Vagina (tissue), 2 donors: ENCODE measurements at regions not wholly inside any gene's neighbourhood (a gene's known extent, or its start where the extent isn't known, plus 50 kb on each side); places are given as distances from the start of the nearest gene placed in this dataset.

ENCODE experiments used
- DNase-seq, 2 donors: peaks; one replicate each; pipeline ENCODE4 v3.0.0-alpha.2; 2017; ENCODE audit errors: extremely low spot score in 2 of 2
- H3K27ac ChIP-seq: fragments of 200-600 bp; sonication (generic); one replicate; pipeline ENCODE4 v1.5.1; 2019
- H3K27me3 ChIP-seq: fragments of 200-600 bp; sonication (generic); one replicate; pipeline ENCODE4 v1.5.1; 2019
- H3K36me3 ChIP-seq, 2 donors: fragments of 200-600 bp; sonication (generic); one replicate each; pipeline ENCODE4 v1.5.1; 2017 to 2019
- H3K4me1 ChIP-seq: fragments of 200-600 bp; sonication (generic); one replicate; pipeline ENCODE4 v1.5.1; 2019
- H3K4me3 ChIP-seq, 2 donors: fragments of 200-600 bp; sonication (generic); 1 replicate in 1 of 2; 2 replicates in 1 of 2; pipeline ENCODE4 v1.5.1; 2016 to 2019
- H3K9me3 ChIP-seq: fragments of 200-600 bp; sonication (generic); one replicate; pipeline ENCODE4 v1.5.1; 2019
- POLR2A ChIP-seq, 2 donors: fragments of 450-650 bp; IDR thresholded peaks; one replicate each; pipeline ENCODE4 v1.6.1; 2017; ENCODE audit warnings: antibody characterized with exemption in 2 of 2, mild to moderate bottlenecking in 2 of 2, moderate library complexity in 2 of 2
- POLR2AphosphoS5 ChIP-seq, 2 donors: sonication (generic); formaldehyde crosslinking; IDR thresholded peaks; one replicate each; pipeline ENCODE4 v1.9.0; 2017; ENCODE audit warnings: antibody characterized with exemption in 2 of 2, mild to moderate bottlenecking in 2 of 2, low read depth in 1 of 2; ENCODE audit not compliant: insufficient read depth in 1 of 2
- intact Hi-C: fragments of 100-400 bp; cut with DNase I; formaldehyde crosslinking; loops from one replicate; pipeline ENCODE4 v1.15.1; 2023
- TF ChIP-seq, protein P1 (sequence below), 3 experiments: fragments of 450-650 bp in 2 of 3; fragments of 200-600 bp in 1 of 3; sonication (generic) in 1 of 3; IDR thresholded peaks; one replicate each; pipeline ENCODE4 v1.5.1; 2017 to 2019; ENCODE audit warnings: antibody characterized with exemption in 3 of 3, mild to moderate bottlenecking in 2 of 3, moderate library complexity in 2 of 3

DNA sequence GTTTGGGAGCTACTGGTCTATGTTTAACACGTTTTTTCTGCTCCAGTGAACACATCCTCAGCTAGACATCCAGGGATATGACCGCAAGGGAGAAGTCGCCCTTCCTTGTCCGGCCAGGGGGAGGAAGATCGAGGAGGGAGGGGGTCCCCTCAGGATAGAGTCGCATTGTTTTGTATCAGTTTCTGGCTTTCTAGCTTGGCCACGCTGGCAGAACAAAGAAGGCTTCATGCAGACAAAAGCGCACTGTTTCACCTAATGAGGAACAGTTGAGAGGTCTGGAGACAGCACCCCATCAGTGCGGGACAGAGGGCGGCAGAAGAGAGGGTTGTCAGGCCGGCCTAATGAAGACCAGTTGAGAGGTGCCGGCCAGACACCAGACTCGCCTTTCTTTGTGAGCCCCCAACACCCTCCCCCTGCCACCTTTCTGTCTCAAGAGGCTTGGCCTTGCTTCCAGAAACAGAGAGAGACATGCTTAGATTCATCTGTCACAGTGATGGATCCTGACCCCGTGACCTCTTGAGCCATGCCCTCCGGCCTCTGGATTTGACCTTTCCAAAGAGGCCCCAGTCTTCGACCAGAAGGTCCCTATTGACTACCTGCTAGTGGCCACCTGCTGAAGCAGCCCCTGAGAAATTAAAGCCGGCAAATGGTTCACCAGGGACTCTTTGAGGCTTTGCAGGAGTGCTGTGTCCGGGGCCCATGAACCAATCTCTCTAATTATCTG, 254.7 kb upstream of the TBX3 start:
- TF ChIP-seq, protein P1, sequence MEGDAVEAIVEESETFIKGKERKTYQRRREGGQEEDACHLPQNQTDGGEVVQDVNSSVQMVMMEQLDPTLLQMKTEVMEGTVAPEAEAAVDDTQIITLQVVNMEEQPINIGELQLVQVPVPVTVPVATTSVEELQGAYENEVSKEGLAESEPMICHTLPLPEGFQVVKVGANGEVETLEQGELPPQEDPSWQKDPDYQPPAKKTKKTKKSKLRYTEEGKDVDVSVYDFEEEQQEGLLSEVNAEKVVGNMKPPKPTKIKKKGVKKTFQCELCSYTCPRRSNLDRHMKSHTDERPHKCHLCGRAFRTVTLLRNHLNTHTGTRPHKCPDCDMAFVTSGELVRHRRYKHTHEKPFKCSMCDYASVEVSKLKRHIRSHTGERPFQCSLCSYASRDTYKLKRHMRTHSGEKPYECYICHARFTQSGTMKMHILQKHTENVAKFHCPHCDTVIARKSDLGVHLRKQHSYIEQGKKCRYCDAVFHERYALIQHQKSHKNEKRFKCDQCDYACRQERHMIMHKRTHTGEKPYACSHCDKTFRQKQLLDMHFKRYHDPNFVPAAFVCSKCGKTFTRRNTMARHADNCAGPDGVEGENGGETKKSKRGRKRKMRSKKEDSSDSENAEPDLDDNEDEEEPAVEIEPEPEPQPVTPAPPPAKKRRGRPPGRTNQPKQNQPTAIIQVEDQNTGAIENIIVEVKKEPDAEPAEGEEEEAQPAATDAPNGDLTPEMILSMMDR (IDR thresholded peaks at IDR 0.05): no peak
- TF ChIP-seq POLR2AphosphoS5 (IDR thresholded peaks at IDR 0.05; ENCODE audit: insufficient read depth in 1 of 2, low read depth in 1 of 2): no peak
- no peak for TF ChIP-seq POLR2A (IDR thresholded peaks at IDR 0.05)
- Histone ChIP-seq H3K4me3 (no peak overlapping the region), H3K27ac (no peak overlapping the region), H3K4me1 (no peaks in the 10 kb centered on the region), H3K36me3 (no peaks in the 10 kb centered on the region), H3K27me3 (no peaks in the 10 kb centered on the region), H3K9me3 (no peaks in the 10 kb centered on the region)
- intact Hi-C loops: no loop called here
- no peak for DNase-seq

GRCh38 chr12:114936148-114937079, 252.4 kb upstream of the TBX3 start:
- TF ChIP-seq POLR2A (IDR thresholded peaks at IDR 0.05) (no peak), POLR2AphosphoS5 (IDR thresholded peaks at IDR 0.05; ENCODE audit: insufficient read depth in 1 of 2, low read depth in 1 of 2) (no peak)
- TF ChIP-seq, protein P1 (IDR thresholded peaks at IDR 0.05): no peak
- no peaks in the 10 kb centered on the region for H3K9me3 ChIP-seq
- no peaks in the 10 kb centered on the region for H3K36me3 ChIP-seq
- no peak for DNase-seq
- no peak overlapping the region for H3K4me3 ChIP-seq
- no peaks in the 10 kb centered on the region for H3K4me1 ChIP-seq
- intact Hi-C loops: no loop called here
- H3K27ac ChIP-seq: no peak overlapping the region
- H3K27me3 ChIP-seq: no peaks in the 10 kb centered on the region

GRCh38 chr12:114935658-114936057, 251.7 kb upstream of the TBX3 start:
- Histone ChIP-seq H3K27ac (no peak overlapping the region), H3K36me3 (no peaks in the 10 kb centered on the region), H3K4me1 (no peaks in the 10 kb centered on the region), H3K9me3 (no peaks in the 10 kb centered on the region), H3K27me3 (no peaks in the 10 kb centered on the region), H3K4me3 (no peak overlapping the region)
- TF ChIP-seq POLR2AphosphoS5 (IDR thresholded peaks at IDR 0.05; ENCODE audit: insufficient read depth in 1 of 2, low read depth in 1 of 2) (no peak), POLR2A (IDR thresholded peaks at IDR 0.05) (no peak)
- TF ChIP-seq, protein P1 (IDR thresholded peaks at IDR 0.05): no peak
- no peak for DNase-seq
- intact Hi-C loops: no loop called here

DNA sequence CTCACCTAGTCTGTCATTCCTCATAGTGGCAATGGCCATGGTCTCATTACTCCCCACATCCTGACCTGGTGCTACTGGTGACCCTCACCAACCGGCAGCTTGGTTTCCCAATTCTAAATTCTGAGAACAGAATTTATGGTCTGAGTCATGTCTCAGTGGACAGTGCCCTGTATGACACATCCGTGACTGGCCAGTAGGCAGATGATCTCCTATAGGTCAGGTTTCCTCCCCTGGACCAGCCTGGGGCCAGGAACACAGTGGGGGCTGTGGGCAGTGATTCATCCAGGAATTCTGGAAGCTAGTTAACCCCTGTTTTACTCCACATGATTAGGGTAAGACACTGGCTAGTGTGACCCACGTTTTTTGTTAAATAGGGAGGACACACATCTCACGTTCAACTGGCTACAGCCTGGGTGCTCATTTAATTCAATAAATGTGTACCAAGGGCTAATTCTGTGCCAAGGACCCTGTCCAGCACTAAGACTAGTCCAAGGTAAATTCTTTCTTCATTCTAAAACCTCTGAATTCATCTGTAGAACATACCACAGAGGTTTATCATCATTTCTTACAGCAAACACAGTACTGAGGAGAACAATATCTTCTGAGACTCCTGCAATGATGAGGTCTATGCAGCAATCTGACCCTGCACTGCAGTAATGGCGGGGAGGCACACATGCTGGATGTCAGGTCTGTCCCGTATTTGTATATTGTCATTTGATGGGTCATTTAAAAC, 249.6 kb upstream of the TBX3 start:
- no peaks in the 10 kb centered on the region for H3K36me3 ChIP-seq
- intact Hi-C loops: no loop called here

More for the DNA sequence above, 249.6 kb upstream of the TBX3 start:
- no peak overlapping the region for H3K4me3 ChIP-seq
- no peaks in the 10 kb centered on the region for H3K27me3 ChIP-seq
- H3K9me3 ChIP-seq: no peaks in the 10 kb centered on the region
- no peaks in the 10 kb centered on the region for H3K4me1 ChIP-seq
- DNase-seq: no peak
- no peak overlapping the region for H3K27ac ChIP-seq
- TF ChIP-seq POLR2A (IDR thresholded peaks at IDR 0.05) (no peak), POLR2AphosphoS5 (IDR thresholded peaks at IDR 0.05; ENCODE audit: insufficient read depth in 1 of 2, low read depth in 1 of 2) (no peak)
- TF ChIP-seq, protein P1 (IDR thresholded peaks at IDR 0.05): no peak
